Skeletal muscle tissue (tissue), 3 donors: ENCODE measurements at regions not wholly inside any gene's neighbourhood (a gene's known extent, or its start where the extent isn't known, plus 50 kb on each side); places are given as distances from the start of the nearest gene placed in this dataset.

ENCODE experiments used
- H3K27ac ChIP-seq: one replicate; pipeline ENCODE4 v1.7.0; 2013; ENCODE audit warnings: mild to moderate bottlenecking, low read depth, low read length, inconsistent platforms
- H3K27me3 ChIP-seq, 3 donors: one replicate each; pipeline ENCODE4 v1.7.0; 2013; ENCODE audit warnings: low read length in 3 of 3; ENCODE audit not compliant: control insufficient read depth in 3 of 3, insufficient read depth in 3 of 3
- H3K36me3 ChIP-seq, 3 donors: one replicate each; pipeline ENCODE4 v1.7.0; 2013; ENCODE audit warnings: low read length in 3 of 3; ENCODE audit not compliant: control insufficient read depth in 3 of 3, insufficient read depth in 3 of 3
- H3K4me1 ChIP-seq, 3 donors: one replicate each; pipeline ENCODE4 v1.7.0; 2013; ENCODE audit warnings: low read length in 3 of 3, mild to moderate bottlenecking in 3 of 3; ENCODE audit not compliant: control insufficient read depth in 3 of 3, insufficient read depth in 3 of 3
- H3K4me3 ChIP-seq, 3 donors: one replicate each; pipeline ENCODE4 v1.7.0; 2013; ENCODE audit warnings: low read length in 3 of 3
- H3K9ac ChIP-seq, 3 donors: one replicate each; pipeline ENCODE4 v1.7.0; 2013; ENCODE audit warnings: low read length in 3 of 3, mild to moderate bottlenecking in 3 of 3, moderate library complexity in 2 of 3, low read depth in 1 of 3
- H3K9me3 ChIP-seq, 3 donors: one replicate each; pipeline ENCODE4 v1.7.0; 2013; ENCODE audit warnings: low read length in 3 of 3; ENCODE audit not compliant: control insufficient read depth in 3 of 3
- donor health status: Osteomylitis.

- Histone ChIP-seq H3K4me3 (no peak overlapping the region), H3K4me1 (no peaks in the 10 kb centered on the region), H3K36me3 (no peaks in the 10 kb centered on the region), H3K9me3 (no peaks in the 10 kb centered on the region), H3K27me3 (peaks cover 17 to 30% (median 25%) of the 10 kb centered on the region in 3 donors), H3K27ac (no peak overlapping the region), H3K9ac (no peak overlapping the region)
Observed at GRCh38 chr17:73971127-73971526, 232.4 kb upstream of the RPL38 start.

GRCh38 chr17:73972056-73972455 is 231.4 kb upstream of the RPL38 start:
- H3K9ac ChIP-seq = no peak overlapping the region
- no peak overlapping the region for H3K4me3 ChIP-seq
- H3K4me1 ChIP-seq = no peaks in the 10 kb centered on the region
- H3K9me3 ChIP-seq = no peaks in the 10 kb centered on the region
- no peaks in the 10 kb centered on the region for H3K36me3 ChIP-seq
- H3K27me3 ChIP-seq = peaks cover 17 to 34% (median 26%) of the 10 kb centered on the region in 3 donors
- H3K27ac ChIP-seq = no peak overlapping the region

- no peaks in the 10 kb centered on the region for H3K36me3 ChIP-seq
- peaks cover 14 to 41% (median 33%) of the 10 kb centered on the region in 3 donors for H3K27me3 ChIP-seq
- no peaks in the 10 kb centered on the region for H3K9me3 ChIP-seq
- no peak overlapping the region for H3K9ac ChIP-seq
- H3K27ac ChIP-seq = no peak overlapping the region
- H3K4me1 ChIP-seq = no peaks in the 10 kb centered on the region
- no peak overlapping the region for H3K4me3 ChIP-seq
Observed at GRCh38 chr17:73972901-73973300, 230.6 kb upstream of the RPL38 start.

- Histone ChIP-seq H3K27ac (no peak overlapping the region), H3K9ac (no peak overlapping the region), H3K4me3 (no peak overlapping the region), H3K27me3 (peaks cover 16 to 44% (median 35%) of the 10 kb centered on the region in 3 donors), H3K36me3 (no peaks in the 10 kb centered on the region), H3K9me3 (no peaks in the 10 kb centered on the region), H3K4me1 (no peaks in the 10 kb centered on the region)
Observed at GRCh38 chr17:73973586-73974409, 229.7 kb upstream of the RPL38 start.

- Histone ChIP-seq H3K4me3 (no peak overlapping the region), H3K4me1 (no peaks in the 10 kb centered on the region), H3K36me3 (no peaks in the 10 kb centered on the region), H3K9ac (no peak overlapping the region), H3K27ac (no peak overlapping the region), H3K9me3 (no peaks in the 10 kb centered on the region), H3K27me3 (peaks cover 16 to 50% (median 33%) of the 10 kb centered on the region in 3 donors)
Observed at GRCh38 chr17:73974536-73974935, 228.9 kb upstream of the RPL38 start.

- no peak overlapping the region for H3K9ac ChIP-seq
- no peaks in the 10 kb centered on the region for H3K9me3 ChIP-seq
- no peak overlapping the region for H3K4me3 ChIP-seq
- peaks cover 12 to 49% (median 33%) of the 10 kb centered on the region in 3 donors for H3K27me3 ChIP-seq
- no peaks in the 10 kb centered on the region for H3K4me1 ChIP-seq
- H3K36me3 ChIP-seq = no peaks in the 10 kb centered on the region
- H3K27ac ChIP-seq = no peak overlapping the region
Observed at GRCh38 chr17:73976147-73976546, 227.3 kb upstream of the RPL38 start.

- no peaks in the 10 kb centered on the region for H3K4me1 ChIP-seq
- H3K27ac ChIP-seq = no peak overlapping the region
- peaks cover 11 to 44% (median 31%) of the 10 kb centered on the region in 3 donors for H3K27me3 ChIP-seq
Observed at GRCh38 chr17:73976676-73977521, 226.6 kb upstream of the RPL38 start.

GRCh38 chr17:73980517-73980916 is 223.0 kb upstream of the RPL38 start:
- H3K27ac ChIP-seq = no peak overlapping the region
- H3K4me3 ChIP-seq = no peak overlapping the region
- H3K9me3 ChIP-seq = no peaks in the 10 kb centered on the region
- peaks cover 11 to 54% (median 27%) of the 10 kb centered on the region in 3 donors for H3K27me3 ChIP-seq
- no peak overlapping the region for H3K9ac ChIP-seq
- H3K36me3 ChIP-seq = no peaks in the 10 kb centered on the region
- no peaks in the 10 kb centered on the region for H3K4me1 ChIP-seq

More at GRCh38 chr17:73976676-73977521, 226.6 kb upstream of the RPL38 start:
- Histone ChIP-seq H3K9me3 (no peaks in the 10 kb centered on the region), H3K9ac (no peak overlapping the region), H3K36me3 (no peaks in the 10 kb centered on the region), H3K4me3 (no peak overlapping the region)

- no peak overlapping the region for H3K4me3 ChIP-seq
- H3K27ac ChIP-seq = no peak overlapping the region
- peaks cover 15 to 54% (median 30%) of the 10 kb centered on the region in 3 donors for H3K27me3 ChIP-seq
Observed at GRCh38 chr17:73982871-73983270, 220.6 kb upstream of the RPL38 start.

More at GRCh38 chr17:73982871-73983270, 220.6 kb upstream of the RPL38 start:
- H3K9ac ChIP-seq = no peak overlapping the region
- H3K36me3 ChIP-seq = no peaks in the 10 kb centered on the region
- no peaks in the 10 kb centered on the region for H3K9me3 ChIP-seq
- H3K4me1 ChIP-seq = no peaks in the 10 kb centered on the region
